HG02973 (cell line): ENCODE measurements at regions not wholly inside any gene's neighbourhood (a gene's known extent, or its start where the extent isn't known, plus 50 kb on each side); places are given as distances from the start of the nearest gene placed in this dataset.

Experiments used
- ATAC-seq: cut with Tn5 transposase; IDR thresholded peaks from one replicate; pipeline ENCODE4 v1.9.1; 2021; ENCODE audit warnings: moderate library complexity; ENCODE audit not compliant: unreplicated experiment

GRCh38 chr3:41125258-41125657 is 74.0 kb upstream of the CTNNB1 start:
- no peak for ATAC-seq

GRCh38 chr3:41126472-41126871 is 72.8 kb upstream of the CTNNB1 start:
- ATAC-seq: no peak

GRCh38 chr3:41126961-41127360 is 72.3 kb upstream of the CTNNB1 start:
- ATAC-seq: no peak

GRCh38 chr3:41127414-41127813 is 71.9 kb upstream of the CTNNB1 start:
- ATAC-seq: no peak

GRCh38 chr3:41129731-41130130 is 69.6 kb upstream of the CTNNB1 start:
- no peak for ATAC-seq

GRCh38 chr3:41131224-41131623 is 68.1 kb upstream of the CTNNB1 start:
- no peak for ATAC-seq

GRCh38 chr3:41137686-41138111 is 61.6 kb upstream of the CTNNB1 start:
- no peak for ATAC-seq

GRCh38 chr3:41138146-41138545 is 61.2 kb upstream of the CTNNB1 start:
- ATAC-seq: no peak

- ATAC-seq: no peak
These were observed 60.7 kb upstream of the CTNNB1 start for GRCh38 chr3:41138601-41139000.

- ATAC-seq: no peak
These were observed 59.1 kb upstream of the CTNNB1 start for GRCh38 chr3:41140242-41140641.

GRCh38 chr3:41141433-41142167 is 57.7 kb upstream of the CTNNB1 start:
- ATAC-seq: no peak

- ATAC-seq: no peak
These were observed 55.8 kb upstream of the CTNNB1 start for GRCh38 chr3:41143421-41144031.

- ATAC-seq: no peak
These were observed 54.7 kb upstream of the CTNNB1 start for GRCh38 chr3:41144631-41145030.

- ATAC-seq: no peak
These were observed 50.8 kb upstream of the CTNNB1 start for GRCh38 chr3:41148478-41148877.

GRCh38 chr3:41148901-41149300 is 50.4 kb upstream of the CTNNB1 start:
- ATAC-seq: no peak
